ENCODE measurements at regions not wholly inside any gene's neighbourhood (a gene's known extent, or its start where the extent isn't known, plus 50 kb on each side); places are given as distances from the start of the nearest gene placed in this dataset.

DNA sequence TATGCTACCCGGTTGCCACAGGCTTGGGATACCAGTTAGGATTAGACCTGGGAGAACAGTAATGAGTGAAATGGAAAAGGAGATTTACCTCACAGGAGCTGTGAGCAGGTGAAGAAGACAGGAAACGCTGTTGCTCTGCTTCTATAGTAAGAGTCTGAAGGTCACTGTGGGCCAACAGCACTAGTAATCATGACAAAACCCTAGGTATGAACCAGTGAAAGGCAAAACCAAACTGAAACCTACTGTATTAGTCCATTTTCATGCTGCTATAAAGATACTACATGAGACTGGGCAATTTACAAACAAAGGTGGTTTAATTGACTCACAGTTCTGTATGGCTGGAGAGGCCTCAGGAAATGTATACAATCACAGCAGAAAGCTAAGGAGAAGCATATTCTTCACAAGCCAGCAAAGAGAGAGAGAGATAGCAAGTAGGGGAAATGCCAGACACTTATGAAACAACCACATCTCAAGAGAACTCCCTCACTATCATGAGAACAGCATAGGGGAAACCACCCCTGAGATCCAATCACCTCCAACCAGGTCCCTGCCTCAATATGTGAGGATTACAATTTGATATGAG lies 736.7 kb upstream of the INTU start:
- peaks cover 13% of the 10 kb centered on the region for H3K9me3 Mint-ChIP-seq
- TF ChIP-seq, protein P1, sequence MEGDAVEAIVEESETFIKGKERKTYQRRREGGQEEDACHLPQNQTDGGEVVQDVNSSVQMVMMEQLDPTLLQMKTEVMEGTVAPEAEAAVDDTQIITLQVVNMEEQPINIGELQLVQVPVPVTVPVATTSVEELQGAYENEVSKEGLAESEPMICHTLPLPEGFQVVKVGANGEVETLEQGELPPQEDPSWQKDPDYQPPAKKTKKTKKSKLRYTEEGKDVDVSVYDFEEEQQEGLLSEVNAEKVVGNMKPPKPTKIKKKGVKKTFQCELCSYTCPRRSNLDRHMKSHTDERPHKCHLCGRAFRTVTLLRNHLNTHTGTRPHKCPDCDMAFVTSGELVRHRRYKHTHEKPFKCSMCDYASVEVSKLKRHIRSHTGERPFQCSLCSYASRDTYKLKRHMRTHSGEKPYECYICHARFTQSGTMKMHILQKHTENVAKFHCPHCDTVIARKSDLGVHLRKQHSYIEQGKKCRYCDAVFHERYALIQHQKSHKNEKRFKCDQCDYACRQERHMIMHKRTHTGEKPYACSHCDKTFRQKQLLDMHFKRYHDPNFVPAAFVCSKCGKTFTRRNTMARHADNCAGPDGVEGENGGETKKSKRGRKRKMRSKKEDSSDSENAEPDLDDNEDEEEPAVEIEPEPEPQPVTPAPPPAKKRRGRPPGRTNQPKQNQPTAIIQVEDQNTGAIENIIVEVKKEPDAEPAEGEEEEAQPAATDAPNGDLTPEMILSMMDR (conservative IDR thresholded peaks at IDR 0.05): no peak
- no peak for DNase-seq (ENCODE audit: low read depth, low spot score)
- H3K4me1 Mint-ChIP-seq: no peaks in the 10 kb centered on the region
- no peaks in the 10 kb centered on the region for H3K27me3 Mint-ChIP-seq (ENCODE audit: low read depth)
- no peak overlapping the region for H3K4me3 Mint-ChIP-seq
- H3K36me3 Mint-ChIP-seq (ENCODE audit: low read depth): peaks cover 7% of the 10 kb centered on the region
- H3K27ac Mint-ChIP-seq (ENCODE audit: unreplicated experiment): no peak overlapping the region

DNA sequence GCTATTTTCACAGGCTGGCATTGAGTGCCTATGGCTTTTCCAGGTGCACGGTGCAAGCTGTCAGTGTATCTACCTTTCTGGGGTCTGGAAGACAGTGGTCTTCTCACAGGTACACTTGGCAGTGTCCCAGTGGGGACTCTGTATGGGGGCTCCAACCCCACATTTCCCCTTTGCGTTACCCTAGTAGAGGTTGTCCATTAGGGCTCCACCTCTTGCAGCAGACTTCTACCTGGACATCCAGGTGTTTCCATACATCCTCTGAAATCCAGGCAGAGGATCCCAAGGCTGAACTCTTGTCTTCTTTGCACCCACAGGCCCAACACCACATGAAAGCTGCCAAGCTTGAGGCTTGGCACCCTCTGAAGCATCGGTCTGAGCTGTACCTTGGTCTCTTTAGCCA lies 735.7 kb upstream of the INTU start:
- no peak overlapping the region for H3K27ac Mint-ChIP-seq (ENCODE audit: unreplicated experiment)
- H3K4me3 Mint-ChIP-seq: no peak overlapping the region
- H3K9me3 Mint-ChIP-seq: peaks cover 13% of the 10 kb centered on the region
- DNase-seq (ENCODE audit: low read depth, low spot score): no peak
- TF ChIP-seq, protein P1 (conservative IDR thresholded peaks at IDR 0.05): no peak
- peaks cover 7% of the 10 kb centered on the region for H3K36me3 Mint-ChIP-seq (ENCODE audit: low read depth)
- H3K27me3 Mint-ChIP-seq (ENCODE audit: low read depth): no peaks in the 10 kb centered on the region
- no peaks in the 10 kb centered on the region for H3K4me1 Mint-ChIP-seq

DNA sequence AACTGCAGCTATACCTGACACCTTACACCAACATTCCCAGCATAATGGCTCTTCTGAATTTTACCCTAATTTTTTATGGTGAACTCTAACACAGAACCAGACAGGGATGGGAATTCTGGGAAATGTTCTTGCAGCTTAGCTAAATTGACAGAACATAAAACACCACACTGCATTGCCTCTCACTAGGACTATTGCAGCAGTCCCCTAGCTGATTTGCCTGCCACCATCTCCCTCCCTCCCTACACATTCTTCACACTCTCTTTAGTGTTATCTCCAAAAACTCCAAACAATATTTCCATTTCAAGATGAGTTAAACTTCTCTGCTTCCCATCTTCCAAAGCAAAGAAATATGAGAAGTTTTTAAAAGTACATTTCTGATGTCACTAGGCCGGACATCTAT lies 733.9 kb upstream of the INTU start:
- no peak for DNase-seq (ENCODE audit: low read depth, low spot score)
- peaks cover 13% of the 10 kb centered on the region for H3K9me3 Mint-ChIP-seq
- TF ChIP-seq, protein P1 (conservative IDR thresholded peaks at IDR 0.05): no peak
- H3K27me3 Mint-ChIP-seq (ENCODE audit: low read depth): no peaks in the 10 kb centered on the region
- no peak overlapping the region for H3K4me3 Mint-ChIP-seq
- H3K27ac Mint-ChIP-seq (ENCODE audit: unreplicated experiment): no peak overlapping the region
- peaks cover 7% of the 10 kb centered on the region for H3K36me3 Mint-ChIP-seq (ENCODE audit: low read depth)
- no peaks in the 10 kb centered on the region for H3K4me1 Mint-ChIP-seq

DNA sequence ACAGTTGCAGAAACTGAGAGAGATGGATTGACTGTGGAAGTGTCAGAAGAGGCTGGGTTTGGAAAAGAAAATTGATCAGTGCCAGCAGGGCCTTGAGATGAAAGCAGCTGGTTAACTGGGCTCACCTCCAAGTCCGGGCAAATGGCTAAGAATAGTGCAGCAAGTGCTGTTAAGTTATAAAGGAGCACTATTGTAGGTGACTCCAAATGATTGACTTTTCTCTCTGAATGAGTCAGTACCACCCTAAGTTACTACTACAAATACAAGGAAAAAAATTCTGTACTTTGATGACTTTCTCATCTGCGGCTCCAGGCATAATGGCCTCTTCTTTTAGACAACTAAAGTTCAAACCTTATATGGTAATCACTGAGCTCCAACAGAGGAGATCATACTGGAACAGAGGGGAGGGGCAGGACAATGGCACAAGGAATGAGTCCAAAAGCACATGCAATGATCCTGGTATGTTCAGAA lies 733.4 kb upstream of the INTU start:
- Mint-ChIP-seq H3K27me3 (ENCODE audit: low read depth) (no peaks in the 10 kb centered on the region), H3K36me3 (ENCODE audit: low read depth) (peaks cover 7% of the 10 kb centered on the region), H3K9me3 (peaks cover 13% of the 10 kb centered on the region), H3K4me3 (no peak overlapping the region), H3K27ac (ENCODE audit: unreplicated experiment) (no peak overlapping the region), H3K4me1 (no peaks in the 10 kb centered on the region)
- TF ChIP-seq, protein P1 (conservative IDR thresholded peaks at IDR 0.05): no peak
- DNase-seq (ENCODE audit: low read depth, low spot score): no peak

DNA sequence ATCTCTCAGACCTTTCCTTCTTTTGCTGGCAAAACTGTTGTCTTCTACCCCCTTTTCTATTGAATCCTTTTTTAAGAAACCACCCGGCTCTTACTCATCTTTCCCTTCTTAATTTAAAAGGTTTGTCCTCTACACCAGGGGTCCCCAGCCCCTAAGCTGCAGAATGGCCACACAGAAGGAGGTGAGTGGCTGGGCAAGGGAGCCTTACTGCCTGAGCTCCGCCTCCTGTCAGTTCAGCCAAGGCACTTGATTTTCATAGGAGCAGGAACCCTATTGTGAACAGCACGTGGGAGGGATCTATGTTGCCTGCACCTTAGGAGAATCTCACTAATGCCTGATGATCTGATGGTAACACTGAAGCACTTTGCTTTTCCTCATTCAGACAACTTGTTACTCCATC lies 726.3 kb upstream of the INTU start:
- Mint-ChIP-seq H3K4me1 (no peaks in the 10 kb centered on the region), H3K36me3 (ENCODE audit: low read depth) (no peaks in the 10 kb centered on the region), H3K27me3 (ENCODE audit: low read depth) (no peaks in the 10 kb centered on the region), H3K4me3 (no peak overlapping the region), H3K27ac (ENCODE audit: unreplicated experiment) (no peak overlapping the region), H3K9me3 (peaks cover 8% of the 10 kb centered on the region)
- DNase-seq (ENCODE audit: low read depth, low spot score): no peak
- TF ChIP-seq, protein P1 (conservative IDR thresholded peaks at IDR 0.05): no peak

Measured in neural crest cell (in vitro differentiated cells).